ENCODE measurements at regions not wholly inside any gene's neighbourhood (a gene's known extent, or its start where the extent isn't known, plus 50 kb on each side); places are given as distances from the start of the nearest gene placed in this dataset.

DNA sequence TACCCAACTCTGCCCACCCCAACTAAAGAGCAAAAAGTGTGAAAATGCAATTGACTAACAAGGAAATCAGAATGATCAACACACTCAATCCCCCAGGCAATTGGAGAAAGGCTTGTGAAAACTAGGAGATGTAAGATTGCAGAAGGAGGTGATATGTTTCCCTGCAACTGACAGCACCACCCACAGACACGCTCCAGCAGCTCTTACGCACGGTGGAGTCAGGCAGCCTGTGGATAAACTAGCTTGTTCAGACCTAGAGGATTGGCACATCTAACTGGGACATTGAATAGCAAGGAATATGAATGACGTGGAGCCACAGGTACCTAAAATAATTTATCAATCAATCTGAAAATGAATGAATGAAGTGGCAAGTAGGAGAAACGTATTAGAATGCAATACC, 125.7 kb upstream of the MYO3A start:
- no peak overlapping the region for H3K4me2 ChIP-seq (ENCODE audit: low read length)
- ChIA-PET CTCF (ENCODE audit: unreplicated experiment) (no interaction called here), POLR2A (no interaction called here)
- no peaks in the 10 kb centered on the region for H3K9me3 ChIP-seq (ENCODE audit: low read length)
- TF ChIP-seq, protein P1, sequence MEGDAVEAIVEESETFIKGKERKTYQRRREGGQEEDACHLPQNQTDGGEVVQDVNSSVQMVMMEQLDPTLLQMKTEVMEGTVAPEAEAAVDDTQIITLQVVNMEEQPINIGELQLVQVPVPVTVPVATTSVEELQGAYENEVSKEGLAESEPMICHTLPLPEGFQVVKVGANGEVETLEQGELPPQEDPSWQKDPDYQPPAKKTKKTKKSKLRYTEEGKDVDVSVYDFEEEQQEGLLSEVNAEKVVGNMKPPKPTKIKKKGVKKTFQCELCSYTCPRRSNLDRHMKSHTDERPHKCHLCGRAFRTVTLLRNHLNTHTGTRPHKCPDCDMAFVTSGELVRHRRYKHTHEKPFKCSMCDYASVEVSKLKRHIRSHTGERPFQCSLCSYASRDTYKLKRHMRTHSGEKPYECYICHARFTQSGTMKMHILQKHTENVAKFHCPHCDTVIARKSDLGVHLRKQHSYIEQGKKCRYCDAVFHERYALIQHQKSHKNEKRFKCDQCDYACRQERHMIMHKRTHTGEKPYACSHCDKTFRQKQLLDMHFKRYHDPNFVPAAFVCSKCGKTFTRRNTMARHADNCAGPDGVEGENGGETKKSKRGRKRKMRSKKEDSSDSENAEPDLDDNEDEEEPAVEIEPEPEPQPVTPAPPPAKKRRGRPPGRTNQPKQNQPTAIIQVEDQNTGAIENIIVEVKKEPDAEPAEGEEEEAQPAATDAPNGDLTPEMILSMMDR (conservative IDR thresholded peaks at IDR 0.05; ENCODE audit: low read length) = no peak
- no peak for TF ChIP-seq EZH2phosphoT487 (IDR thresholded peaks at IDR 0.05; ENCODE audit: borderline replicate concordance, low read depth, low read length)
- no peaks in the 10 kb centered on the region for H3K9me2 ChIP-seq (ENCODE audit: insufficient read depth, low read length)
- no peak overlapping the region for H2AFZ ChIP-seq (ENCODE audit: low read length)
- H4K20me1 ChIP-seq (ENCODE audit: insufficient read depth, low read length) = no peaks in the 10 kb centered on the region
- no peaks in the 10 kb centered on the region for H3K79me2 ChIP-seq (ENCODE audit: insufficient read depth, low read depth, low read length)
- no TSS peak for BruUV-seq (replicated peaks)
- H3K4me1 ChIP-seq (ENCODE audit: insufficient read depth, low read length, poor library complexity, severe bottlenecking) = no peaks in the 10 kb centered on the region
- H3K27ac ChIP-seq (ENCODE audit: low read depth, low read length, poor library complexity, severe bottlenecking) = no peak overlapping the region
- DNase-seq (ENCODE audit: low spot score) = no peak
- H3K4me3 ChIP-seq (ENCODE audit: low read depth, low read length, poor library complexity, severe bottlenecking) = no peak overlapping the region
- intact Hi-C loops (cut with micrococcal nuclease; ENCODE audit: unreplicated experiment) = no loop called here
- H3K36me3 ChIP-seq (ENCODE audit: insufficient read depth, low read length) = no peaks in the 10 kb centered on the region

DNA sequence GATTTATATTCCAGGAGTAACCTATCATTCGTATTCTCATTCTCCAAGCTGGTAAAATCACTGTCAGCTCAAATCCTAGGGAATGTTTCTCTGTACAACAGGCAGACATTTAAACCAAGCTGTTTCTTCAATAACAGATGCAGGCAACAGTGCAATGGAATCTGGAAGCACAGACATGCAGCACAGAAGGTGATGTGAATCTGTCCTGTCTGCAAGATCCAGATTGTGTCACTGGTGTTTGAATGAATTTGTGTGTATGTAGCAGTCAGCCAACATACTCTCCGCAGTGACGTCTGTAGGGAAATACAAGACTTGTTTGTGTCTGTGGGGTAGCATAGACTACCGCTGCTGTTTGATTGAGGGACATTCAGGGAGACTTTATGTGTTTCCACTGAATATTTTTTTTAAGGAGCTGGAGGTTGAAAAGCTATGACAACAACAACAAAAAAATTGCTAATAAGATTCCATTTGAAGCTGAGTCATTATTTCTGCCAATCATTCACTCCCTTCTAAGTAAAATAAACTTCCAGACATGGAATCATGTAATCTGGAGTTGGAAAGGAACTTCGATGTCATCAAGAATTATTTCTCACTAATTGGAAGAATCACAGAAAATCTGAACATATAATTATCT, 122.9 kb upstream of the MYO3A start:
- H3K4me1 ChIP-seq (ENCODE audit: insufficient read depth, low read length, poor library complexity, severe bottlenecking) = no peaks in the 10 kb centered on the region
- BruUV-seq (replicated peaks) = no TSS peak
- ChIA-PET POLR2A (interaction anchor here (0.6 to 1.8 kb wide), 4 partner anchors 10 to 728 kb away, joined by 3 to 5 read pairs (median 4); no protein-coding TSS in a partner anchor), CTCF (ENCODE audit: unreplicated experiment) (no interaction called here)
- H3K27ac ChIP-seq (ENCODE audit: low read depth, low read length, poor library complexity, severe bottlenecking) = no peak overlapping the region
- H3K9me3 ChIP-seq (ENCODE audit: low read length) = no peaks in the 10 kb centered on the region
- DNase-seq (ENCODE audit: low spot score) = no peak
- no peaks in the 10 kb centered on the region for H4K20me1 ChIP-seq (ENCODE audit: insufficient read depth, low read length)
- intact Hi-C loops (cut with micrococcal nuclease; ENCODE audit: unreplicated experiment) = no loop called here
- H2AFZ ChIP-seq (ENCODE audit: low read length) = no peak overlapping the region
- no peak for TF ChIP-seq EZH2phosphoT487 (IDR thresholded peaks at IDR 0.05; ENCODE audit: borderline replicate concordance, low read depth, low read length)
- TF ChIP-seq, protein P1 (conservative IDR thresholded peaks at IDR 0.05; ENCODE audit: low read length) = no peak
- no peaks in the 10 kb centered on the region for H3K36me3 ChIP-seq (ENCODE audit: insufficient read depth, low read length)
- no peak overlapping the region for H3K4me2 ChIP-seq (ENCODE audit: low read length)
- H3K9me2 ChIP-seq (ENCODE audit: insufficient read depth, low read length) = no peaks in the 10 kb centered on the region
- H3K79me2 ChIP-seq (ENCODE audit: insufficient read depth, low read depth, low read length) = no peaks in the 10 kb centered on the region
- H3K4me3 ChIP-seq (ENCODE audit: low read depth, low read length, poor library complexity, severe bottlenecking) = no peak overlapping the region

DNA sequence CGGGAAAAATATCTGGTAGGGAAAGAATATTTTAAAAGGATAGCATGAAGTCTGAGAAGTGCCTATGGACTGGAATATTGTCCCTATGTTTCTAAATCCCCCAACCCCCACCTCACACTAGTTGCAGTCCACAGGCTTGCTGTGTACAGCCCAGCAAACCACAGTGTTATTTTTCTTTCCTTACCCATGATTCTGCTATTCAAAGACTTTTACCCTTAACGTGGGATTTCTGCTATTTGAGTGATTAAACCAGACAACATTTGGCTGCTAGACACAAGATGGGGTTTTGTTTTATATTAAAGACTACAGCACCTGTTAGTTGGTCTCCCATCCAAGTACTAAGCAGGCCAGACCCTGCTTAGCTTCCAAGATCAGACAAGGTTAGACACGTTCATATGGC, 120.5 kb upstream of the MYO3A start:
- H3K79me2 ChIP-seq (ENCODE audit: insufficient read depth, low read depth, low read length) = no peaks in the 10 kb centered on the region
- ChIA-PET CTCF (ENCODE audit: unreplicated experiment) (no interaction called here), POLR2A (no interaction called here)
- H3K4me2 ChIP-seq (ENCODE audit: low read length) = no peak overlapping the region
- BruUV-seq (replicated peaks) = no TSS peak
- no peak overlapping the region for H3K27ac ChIP-seq (ENCODE audit: low read depth, low read length, poor library complexity, severe bottlenecking)
- H3K4me3 ChIP-seq (ENCODE audit: low read depth, low read length, poor library complexity, severe bottlenecking) = no peak overlapping the region
- H3K36me3 ChIP-seq (ENCODE audit: insufficient read depth, low read length) = no peaks in the 10 kb centered on the region
- no peaks in the 10 kb centered on the region for H3K9me3 ChIP-seq (ENCODE audit: low read length)
- intact Hi-C loops (cut with micrococcal nuclease; ENCODE audit: unreplicated experiment) = no loop called here
- no peaks in the 10 kb centered on the region for H4K20me1 ChIP-seq (ENCODE audit: insufficient read depth, low read length)
- H3K9me2 ChIP-seq (ENCODE audit: insufficient read depth, low read length) = no peaks in the 10 kb centered on the region
- no peak for DNase-seq (ENCODE audit: low spot score)
- no peak for TF ChIP-seq EZH2phosphoT487 (IDR thresholded peaks at IDR 0.05; ENCODE audit: borderline replicate concordance, low read depth, low read length)
- TF ChIP-seq, protein P1 (conservative IDR thresholded peaks at IDR 0.05; ENCODE audit: low read length) = no peak
- no peaks in the 10 kb centered on the region for H3K4me1 ChIP-seq (ENCODE audit: insufficient read depth, low read length, poor library complexity, severe bottlenecking)
- no peak overlapping the region for H2AFZ ChIP-seq (ENCODE audit: low read length)

All from OCI-LY7 (cell line).